Progenitor cell of endocrine pancreas (in vitro differentiated cells): ENCODE measurements at regions not wholly inside any gene's neighbourhood (a gene's known extent, or its start where the extent isn't known, plus 50 kb on each side); places are given as distances from the start of the nearest gene placed in this dataset.

Experiments
- DNase-seq: peaks from one replicate; pipeline ENCODE4 v3.0.0; 2021; ENCODE audit warnings: low spot score; ENCODE audit not compliant: unreplicated experiment
- H3K27ac Mint-ChIP-seq: 2 replicates; pipeline ENCODE4 v1.8.0; 2021; ENCODE audit warnings: mild to moderate bottlenecking, moderate library complexity, mixed read lengths
- H3K27me3 Mint-ChIP-seq: 2 replicates; pipeline ENCODE4 v1.8.0; 2021; ENCODE audit warnings: mixed read lengths
- H3K36me3 Mint-ChIP-seq: 2 replicates; pipeline ENCODE4 v1.8.0; 2022; ENCODE audit warnings: mixed read lengths; ENCODE audit not compliant: insufficient read depth
- H3K4me1 Mint-ChIP-seq: 2 replicates; pipeline ENCODE4 v1.8.0; 2021; ENCODE audit warnings: low read depth, mixed read lengths
- H3K4me3 Mint-ChIP-seq: 2 replicates; pipeline ENCODE4 v1.8.0; 2021; ENCODE audit warnings: low read depth, mild to moderate bottlenecking, moderate library complexity, mixed read lengths
- H3K9me3 Mint-ChIP-seq: 2 replicates; pipeline ENCODE4 v1.8.0; 2021; ENCODE audit warnings: low read depth, mixed read lengths
- CTCF ChIP-seq: fragments of 200-600 bp; sonication (generic); IDR thresholded peaks from one replicate; pipeline ENCODE4 v1.5.0; 2021; ENCODE audit warnings: antibody characterized with exemption, mild to moderate bottlenecking; ENCODE audit not compliant: unreplicated experiment

DNA sequence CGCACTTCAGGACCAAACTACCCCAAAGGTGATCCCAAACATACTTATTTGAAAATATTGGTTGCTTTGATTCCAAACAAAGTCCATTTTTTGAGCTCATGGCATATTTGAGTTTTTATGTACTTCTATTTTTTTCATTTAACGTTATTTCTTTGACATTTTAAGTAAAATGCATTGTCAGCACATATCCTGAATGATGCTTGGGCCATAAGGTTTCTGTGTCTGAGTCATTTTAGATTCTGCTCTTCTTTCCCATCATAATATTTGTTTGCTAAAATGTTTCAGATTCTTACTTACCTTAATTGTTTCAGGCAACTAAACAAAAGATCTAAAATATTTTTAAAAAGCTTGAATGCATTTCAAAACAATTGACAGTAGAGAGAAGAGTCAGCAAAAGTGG, 998.2 kb downstream of the REEP3 start:
- no peaks in the 10 kb centered on the region for H3K27me3 Mint-ChIP-seq
- H3K4me3 Mint-ChIP-seq, result no peak overlapping the region
- H3K36me3 Mint-ChIP-seq, result no peaks in the 10 kb centered on the region
- DNase-seq, result no peak
- no peak for TF ChIP-seq CTCF
- no peak overlapping the region for H3K27ac Mint-ChIP-seq
- H3K4me1 Mint-ChIP-seq, result no peaks in the 10 kb centered on the region
- no peaks in the 10 kb centered on the region for H3K9me3 Mint-ChIP-seq

GRCh38 chr10:64519831-64520230, 998.6 kb downstream of the REEP3 start:
- H3K36me3 Mint-ChIP-seq, result no peaks in the 10 kb centered on the region
- H3K4me3 Mint-ChIP-seq, result no peak overlapping the region
- H3K9me3 Mint-ChIP-seq, result no peaks in the 10 kb centered on the region
- DNase-seq, result no peak
- no peaks in the 10 kb centered on the region for H3K27me3 Mint-ChIP-seq
- no peak for TF ChIP-seq CTCF
- no peak overlapping the region for H3K27ac Mint-ChIP-seq
- H3K4me1 Mint-ChIP-seq, result no peaks in the 10 kb centered on the region

DNA sequence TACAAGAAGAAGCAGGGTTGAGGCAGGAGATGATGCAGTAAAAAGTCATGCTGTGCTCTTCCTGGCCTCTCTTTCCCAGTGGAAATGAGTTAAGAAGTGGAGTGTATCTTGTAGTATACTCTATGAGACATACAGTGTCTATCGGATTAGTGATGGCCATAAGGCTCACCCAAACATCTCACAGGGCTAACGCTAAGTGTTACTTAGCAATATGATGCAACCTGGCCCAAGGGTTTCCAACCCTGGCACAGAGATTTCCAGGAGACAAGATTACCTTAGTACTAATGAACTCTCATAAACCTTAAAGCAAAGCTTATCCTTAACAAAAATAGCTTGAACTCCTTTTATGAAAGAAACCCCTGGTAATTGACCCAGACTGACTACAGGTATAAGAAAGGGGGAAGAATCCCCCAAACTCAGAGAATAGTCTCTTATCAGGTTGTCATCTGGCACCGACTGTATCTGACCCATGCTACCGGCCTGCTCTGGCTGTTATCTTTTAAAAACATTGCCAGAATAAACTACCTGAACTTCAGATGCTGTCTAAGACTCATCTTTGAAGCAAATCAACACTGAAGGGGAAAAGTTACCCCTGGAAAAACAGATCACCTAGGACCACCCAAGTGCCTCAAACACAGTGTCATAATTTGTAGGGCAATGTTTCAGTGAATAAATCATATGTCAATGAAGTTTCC, 1002.0 kb downstream of the REEP3 start:
- no peaks in the 10 kb centered on the region for H3K36me3 Mint-ChIP-seq
- no peak for TF ChIP-seq CTCF
- H3K27ac Mint-ChIP-seq, result no peak overlapping the region
- no peak for DNase-seq
- no peak overlapping the region for H3K4me3 Mint-ChIP-seq
- no peaks in the 10 kb centered on the region for H3K27me3 Mint-ChIP-seq
- no peaks in the 10 kb centered on the region for H3K9me3 Mint-ChIP-seq
- H3K4me1 Mint-ChIP-seq, result no peaks in the 10 kb centered on the region

- Mint-ChIP-seq H3K4me1 (no peaks in the 10 kb centered on the region), H3K27me3 (no peaks in the 10 kb centered on the region), H3K27ac (no peak overlapping the region), H3K36me3 (no peaks in the 10 kb centered on the region), H3K4me3 (no peak overlapping the region), H3K9me3 (no peaks in the 10 kb centered on the region)
- no peak for TF ChIP-seq CTCF
- DNase-seq, result no peak
Observed at GRCh38 chr10:64528294-64529002, 1007.2 kb downstream of the REEP3 start.

DNA sequence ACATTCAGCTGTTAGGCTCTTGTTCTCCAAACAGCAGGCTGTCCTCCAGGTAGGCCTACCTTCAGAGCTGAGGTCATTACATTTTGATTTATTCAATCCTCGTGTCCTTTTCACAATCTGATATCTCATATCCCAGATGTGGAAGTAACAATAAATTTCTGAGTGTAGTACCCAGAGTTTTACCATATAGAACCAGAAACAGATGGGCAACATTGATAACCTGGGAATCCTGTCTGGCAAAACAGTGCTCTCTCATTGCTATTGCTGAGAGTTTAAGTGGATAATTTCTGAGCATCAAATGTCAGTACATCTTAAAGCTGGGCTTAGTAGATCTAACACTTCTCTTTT, 1007.8 kb downstream of the REEP3 start:
- Mint-ChIP-seq H3K4me3 (no peak overlapping the region), H3K27ac (no peak overlapping the region), H3K36me3 (no peaks in the 10 kb centered on the region), H3K4me1 (no peaks in the 10 kb centered on the region), H3K9me3 (no peaks in the 10 kb centered on the region), H3K27me3 (no peaks in the 10 kb centered on the region)
- TF ChIP-seq CTCF, result no peak
- no peak for DNase-seq
